HG03457 (cell line): ENCODE measurements at regions not wholly inside any gene's neighbourhood (a gene's known extent, or its start where the extent isn't known, plus 50 kb on each side); places are given as distances from the start of the nearest gene placed in this dataset.

Experiments used
- ATAC-seq: cut with Tn5 transposase; IDR thresholded peaks from one replicate; pipeline ENCODE4 v1.9.1; 2021; ENCODE audit warnings: moderate number of reproducible peaks; ENCODE audit not compliant: unreplicated experiment

DNA sequence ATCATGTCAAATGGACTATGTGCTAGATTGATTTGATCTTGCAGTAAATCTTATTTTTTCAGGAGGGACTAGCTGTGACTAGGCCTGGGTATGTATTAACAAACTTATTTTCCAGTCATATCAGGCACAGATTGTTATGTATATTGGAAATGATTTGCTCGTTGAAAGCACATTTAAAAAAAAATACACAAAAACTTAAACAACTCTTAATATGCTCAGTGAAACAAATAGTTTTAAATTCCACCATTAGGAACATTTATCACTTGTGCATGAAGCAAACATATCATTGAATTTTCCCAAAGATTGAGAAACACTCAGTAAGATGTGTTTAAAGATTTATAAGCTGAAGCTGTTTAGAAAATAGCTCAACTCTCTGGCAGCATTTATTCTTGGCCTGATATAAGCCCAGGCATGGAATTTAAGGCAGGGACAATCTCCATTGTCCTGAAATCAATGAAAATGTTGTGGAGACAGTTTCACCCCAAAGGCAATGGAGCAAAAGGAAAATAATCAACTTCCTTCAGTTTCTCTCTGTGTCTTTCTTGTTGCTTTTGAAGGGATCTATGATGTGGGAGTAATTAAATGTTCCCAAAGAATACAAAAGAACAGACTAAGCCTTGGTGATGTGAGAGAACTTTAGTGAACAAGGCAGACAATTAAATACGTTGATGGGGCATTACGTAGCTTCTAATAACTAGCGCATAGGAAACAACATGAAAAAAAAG lies 250.3 kb downstream of the GPR37 start:
- no peak for ATAC-seq

DNA sequence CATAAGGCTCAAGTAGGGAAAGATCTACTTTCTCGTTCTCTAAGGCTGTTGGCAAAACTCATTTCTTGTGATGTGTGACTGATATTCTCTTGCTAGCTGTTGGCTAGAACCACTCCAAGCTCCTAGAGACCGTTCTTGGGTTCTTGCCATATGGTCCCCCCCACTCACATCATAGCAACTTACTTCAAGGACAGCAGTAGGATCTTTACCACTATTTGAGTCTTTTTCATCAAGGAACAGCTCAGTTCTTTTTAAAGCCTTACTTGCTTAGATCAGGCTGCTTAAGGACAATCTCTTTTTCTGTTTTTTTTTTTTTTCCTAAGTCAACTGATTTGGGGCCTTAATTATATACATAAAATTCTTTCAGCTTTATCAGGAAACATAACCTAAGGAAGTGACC lies 251.1 kb downstream of the GPR37 start:
- no peak for ATAC-seq

DNA sequence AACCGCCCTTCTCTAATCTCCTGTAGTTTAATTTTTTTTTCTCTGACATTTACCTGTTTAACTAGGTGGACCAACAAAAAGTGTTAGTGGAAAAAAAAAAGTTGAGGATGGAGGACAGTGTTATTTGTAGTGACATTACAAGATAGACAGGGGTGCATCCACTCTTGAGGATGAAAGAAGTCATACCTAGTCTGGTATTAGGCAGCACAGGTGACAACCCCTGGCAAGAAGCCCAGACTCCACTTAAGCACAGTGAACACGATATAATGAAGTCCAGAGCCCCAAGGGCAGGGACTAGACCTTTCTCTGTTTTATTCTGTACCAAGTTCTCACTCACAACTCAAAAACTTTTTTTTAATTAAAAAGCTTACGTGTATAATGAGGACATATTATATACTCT lies 268.4 kb downstream of the GPR37 start:
- ATAC-seq, result no peak

DNA sequence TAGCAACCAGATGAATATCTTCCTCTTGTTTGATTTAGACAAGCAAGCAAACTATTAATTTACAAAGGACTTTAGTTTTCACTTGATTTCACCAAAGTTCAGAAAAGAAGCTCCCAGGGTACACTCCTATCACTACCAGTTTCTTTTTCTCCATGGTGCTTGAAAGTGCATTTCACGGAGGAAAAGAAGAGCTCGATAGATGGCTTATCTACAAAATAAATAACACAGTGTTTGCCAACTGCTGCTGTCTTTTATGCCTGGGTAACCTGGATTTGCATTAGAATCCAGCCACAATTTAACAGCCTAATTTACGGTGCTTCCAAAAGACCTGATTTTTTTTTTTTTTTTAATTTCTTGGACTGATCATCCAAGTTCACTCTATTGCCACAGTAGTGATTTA lies 275.7 kb downstream of the GPR37 start:
- no peak for ATAC-seq

DNA sequence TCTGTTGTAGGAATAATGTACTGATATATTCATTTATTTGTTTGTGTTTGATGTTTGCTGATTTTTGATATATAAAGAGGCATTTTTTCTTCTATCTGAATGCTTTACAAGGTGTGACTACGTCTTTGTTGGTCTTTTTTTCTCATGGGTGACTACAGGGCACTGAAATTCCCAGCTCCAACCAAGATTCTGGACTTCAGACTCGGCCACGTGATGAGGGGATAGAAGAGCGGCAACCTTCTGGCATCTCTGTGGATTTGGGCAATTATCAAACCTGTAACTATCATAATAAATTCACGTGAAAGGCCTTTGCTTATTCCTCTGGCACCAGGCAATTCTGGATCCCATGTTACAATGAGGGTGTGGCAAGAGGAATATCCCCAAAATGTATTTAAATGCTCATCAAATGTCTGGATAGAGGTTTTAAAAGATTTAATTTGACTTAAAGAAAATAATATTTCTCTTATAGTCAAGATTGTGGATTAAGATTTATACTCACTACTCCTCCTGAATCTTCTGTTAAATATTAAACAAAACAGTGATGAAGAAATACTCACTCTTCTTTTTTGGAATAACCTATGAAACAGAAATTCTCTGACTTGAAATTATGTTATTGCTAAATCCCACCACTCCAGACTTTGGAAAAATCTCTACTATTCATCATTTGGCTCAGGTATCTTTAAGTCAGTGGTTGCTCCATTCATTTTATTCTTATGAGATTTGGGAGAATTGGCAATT lies 276.3 kb downstream of the GPR37 start:
- ATAC-seq, result no peak

DNA sequence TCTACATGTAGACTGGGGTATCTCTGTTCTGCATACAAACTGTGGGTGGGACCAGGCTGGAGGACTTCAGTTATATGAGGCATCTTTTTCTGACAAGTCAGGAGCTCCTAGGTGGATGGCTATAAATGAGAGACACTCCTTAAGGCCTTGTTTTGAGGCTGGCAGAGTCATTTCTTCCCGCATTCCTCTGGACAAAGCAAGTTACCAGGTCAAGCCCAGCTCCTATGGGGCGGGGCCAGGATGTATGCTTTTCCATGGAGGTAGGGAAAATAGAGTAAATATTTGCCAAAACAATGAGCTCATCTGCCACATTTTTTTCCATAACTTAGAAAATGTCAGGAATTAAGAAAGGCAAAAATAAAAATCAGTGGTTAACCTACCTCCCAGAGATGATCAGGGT lies 283.4 kb downstream of the GPR37 start:
- ATAC-seq, result no peak

DNA sequence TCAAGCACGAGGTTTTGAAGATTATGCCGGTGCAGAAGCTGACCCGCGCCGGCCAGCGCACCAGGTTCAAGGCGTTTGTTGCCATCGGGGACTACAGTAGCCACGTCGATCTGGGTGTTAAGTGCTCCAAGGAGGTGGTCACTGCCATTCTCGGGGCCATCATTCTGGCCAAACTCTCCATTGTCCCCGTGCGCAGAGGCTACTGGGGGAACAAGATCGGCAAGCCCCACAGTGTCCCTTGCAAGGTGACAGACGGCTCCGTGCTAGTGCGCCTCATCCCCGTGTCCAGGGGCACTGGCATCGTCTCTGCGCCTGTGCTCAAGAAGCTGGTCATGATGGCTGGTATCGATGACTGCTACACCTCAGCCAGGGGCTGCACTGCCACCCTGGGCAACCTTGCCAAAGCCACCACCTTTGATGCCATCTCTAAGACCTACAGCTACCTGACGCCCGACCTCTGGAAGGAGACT lies 284.7 kb downstream of the GPR37 start:
- ATAC-seq, result no peak

DNA sequence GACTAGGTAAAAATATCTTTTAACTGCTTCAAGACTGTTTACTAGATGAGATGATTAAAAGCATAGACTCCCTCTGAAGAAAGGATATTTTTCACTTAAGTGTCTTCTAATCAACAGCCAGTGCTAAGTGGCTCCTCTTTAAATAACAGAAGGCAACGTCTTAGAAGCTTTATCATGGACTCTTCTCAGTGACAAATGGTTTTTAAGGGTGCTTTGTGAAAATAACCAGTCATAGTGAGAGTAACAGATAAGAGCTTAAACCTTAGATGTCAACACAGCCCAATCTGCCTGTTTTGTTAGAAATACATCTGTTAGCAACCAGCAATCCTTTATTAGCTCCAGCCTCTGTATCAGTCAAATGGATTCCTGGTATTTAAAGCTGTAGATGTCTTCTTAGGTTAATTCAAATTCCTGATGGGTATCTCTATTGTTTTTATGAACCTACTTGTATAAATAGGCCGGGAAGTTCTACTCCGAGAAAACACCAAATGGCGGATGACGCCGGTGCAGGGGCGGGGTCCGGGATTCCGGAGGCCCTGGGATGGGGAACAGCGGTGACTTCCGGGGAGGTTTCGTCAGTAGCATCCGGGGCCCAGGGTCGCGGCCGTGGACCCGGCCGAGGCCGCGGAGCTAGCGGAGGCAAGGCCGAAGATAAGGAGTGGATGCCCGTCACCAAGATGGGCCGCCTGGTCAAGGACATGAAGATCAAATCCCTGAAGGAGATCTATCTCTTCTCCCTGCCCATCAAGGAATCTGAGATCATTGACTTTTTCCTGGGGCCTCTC lies 285.4 kb downstream of the GPR37 start:
- no peak for ATAC-seq

DNA sequence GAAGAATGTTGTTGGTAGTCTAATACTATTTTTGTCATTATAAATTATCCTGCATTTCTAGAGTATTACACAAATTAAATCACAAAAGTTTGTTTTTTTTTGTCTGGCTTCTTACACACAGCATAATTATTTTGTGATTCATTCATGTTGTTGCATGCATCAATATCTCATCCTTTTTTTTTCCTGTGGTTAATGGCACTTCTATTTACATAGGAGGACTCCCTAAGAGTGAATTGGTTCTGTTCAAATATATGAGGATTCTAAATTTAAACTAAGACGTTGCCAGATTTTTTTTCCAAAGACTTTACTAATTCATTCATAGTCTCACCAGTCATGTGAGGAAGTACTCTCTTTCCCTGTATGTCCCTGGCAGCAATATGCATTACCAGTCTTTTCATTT lies 303.3 kb downstream of the GPR37 start:
- ATAC-seq, result no peak

DNA sequence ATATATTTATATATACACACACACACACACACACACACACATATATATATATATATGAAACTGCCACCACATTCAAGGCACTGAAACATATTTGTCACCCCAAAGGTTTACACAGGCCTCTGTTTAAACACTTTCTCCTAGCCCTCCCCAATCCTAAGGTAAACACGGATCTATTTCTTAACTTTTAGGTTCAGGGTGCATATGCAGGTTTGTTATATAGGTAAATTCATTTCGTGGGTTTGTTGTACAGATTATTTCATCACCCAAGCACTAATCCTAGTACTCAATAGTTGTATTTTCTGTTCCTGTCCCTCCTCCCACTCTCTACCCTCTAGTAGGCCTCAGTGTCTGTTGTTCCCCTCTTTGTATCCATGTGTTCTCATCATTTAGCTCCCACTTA lies 305.0 kb downstream of the GPR37 start:
- no peak for ATAC-seq

DNA sequence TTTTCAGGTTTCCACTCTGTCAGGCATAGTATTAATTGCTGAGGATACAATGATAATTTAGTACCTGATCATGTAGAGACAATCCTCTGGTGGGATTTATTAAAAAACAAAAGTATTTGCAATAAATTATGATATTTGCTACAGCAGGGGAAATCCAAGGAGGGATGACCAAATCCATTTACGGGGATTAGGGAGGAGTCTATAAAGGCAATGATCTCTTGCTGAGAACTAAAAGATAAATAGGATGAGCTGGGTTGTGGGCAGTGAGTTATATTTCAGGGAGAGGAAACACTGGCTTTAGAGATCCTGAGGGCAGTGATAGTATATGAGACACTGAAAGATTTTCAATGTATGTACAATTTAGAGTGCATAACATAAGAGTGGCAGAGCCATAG lies 305.5 kb downstream of the GPR37 start:
- ATAC-seq, result no peak

DNA sequence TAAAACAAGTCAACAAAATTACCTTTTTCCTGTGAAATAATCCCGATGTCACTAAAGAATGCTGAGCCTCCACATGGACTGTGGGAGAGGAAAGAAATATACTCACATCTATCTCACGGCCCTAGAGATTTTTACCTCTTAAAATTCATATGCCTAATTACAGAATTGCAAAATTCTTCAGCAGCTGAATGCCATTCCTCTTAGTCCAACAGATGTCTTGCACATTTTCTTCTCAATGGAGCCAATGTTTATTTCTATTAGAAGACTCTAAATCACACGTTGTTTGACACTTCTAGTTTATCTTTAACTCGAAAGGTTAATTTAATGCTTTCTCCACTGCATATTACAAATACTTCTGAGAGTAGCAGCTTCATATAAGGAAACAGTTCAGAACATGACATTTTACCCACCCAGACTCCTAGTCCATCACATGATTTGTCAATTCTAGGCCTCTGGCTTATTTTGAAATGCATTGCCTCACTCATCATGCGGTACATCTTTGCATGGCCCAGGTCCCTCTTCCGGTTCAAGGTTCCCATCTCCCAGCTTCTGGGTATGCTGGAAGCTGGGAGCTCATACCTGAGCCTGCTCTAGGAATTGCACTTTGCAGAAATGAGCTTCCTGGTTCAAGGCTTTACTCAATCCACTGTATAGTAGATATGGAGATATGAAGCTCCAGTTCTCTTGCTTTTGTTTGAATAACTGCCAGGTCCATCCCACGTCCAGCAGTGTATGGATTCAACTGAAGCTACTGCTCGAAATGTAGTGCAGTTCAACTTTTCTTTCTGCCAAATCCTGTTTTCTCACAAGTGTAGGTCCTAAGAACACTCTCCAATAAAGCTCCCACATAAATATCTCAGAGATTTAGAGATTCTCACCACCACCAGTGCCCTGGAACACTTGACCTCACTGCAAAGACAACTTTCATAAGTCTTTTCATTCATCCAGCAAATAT lies 306.2 kb downstream of the GPR37 start:
- no peak for ATAC-seq

DNA sequence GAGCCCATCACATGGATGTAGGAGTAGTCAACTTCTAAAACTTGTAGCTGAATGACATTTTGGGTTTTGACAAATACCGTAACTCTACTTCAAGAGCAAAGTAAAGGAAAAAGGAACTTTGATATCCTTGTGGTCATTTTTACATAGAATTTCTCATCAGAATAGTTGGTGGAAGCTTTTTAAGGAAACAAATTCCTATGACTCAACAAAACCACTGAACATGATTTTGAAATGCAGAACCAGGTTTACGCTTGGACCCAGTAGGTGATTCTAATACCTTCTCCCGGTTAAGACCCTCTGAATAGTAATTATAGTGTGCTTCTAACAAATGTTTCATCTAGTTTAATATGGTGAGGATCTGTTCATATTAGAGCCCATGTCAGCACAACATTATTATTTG lies 307.8 kb downstream of the GPR37 start:
- no peak for ATAC-seq

DNA sequence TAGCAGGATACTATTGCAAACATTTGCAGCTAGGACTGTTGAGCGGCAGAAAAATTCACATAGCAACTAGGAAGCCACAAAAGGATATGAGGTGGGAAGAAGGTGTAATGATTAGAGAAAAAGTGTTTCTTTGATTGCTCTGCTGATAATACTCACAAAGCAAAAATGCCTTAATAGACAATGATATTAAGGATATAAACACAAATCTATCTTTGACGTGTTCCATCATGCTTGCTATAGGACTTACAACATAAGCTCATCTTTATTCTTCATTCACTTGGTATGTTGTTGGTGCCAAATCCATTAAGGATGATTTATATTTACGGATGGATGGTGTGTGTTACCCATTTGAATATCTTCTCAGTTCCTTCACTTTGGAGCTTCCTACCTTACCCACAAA lies 309.3 kb downstream of the GPR37 start:
- no peak for ATAC-seq

DNA sequence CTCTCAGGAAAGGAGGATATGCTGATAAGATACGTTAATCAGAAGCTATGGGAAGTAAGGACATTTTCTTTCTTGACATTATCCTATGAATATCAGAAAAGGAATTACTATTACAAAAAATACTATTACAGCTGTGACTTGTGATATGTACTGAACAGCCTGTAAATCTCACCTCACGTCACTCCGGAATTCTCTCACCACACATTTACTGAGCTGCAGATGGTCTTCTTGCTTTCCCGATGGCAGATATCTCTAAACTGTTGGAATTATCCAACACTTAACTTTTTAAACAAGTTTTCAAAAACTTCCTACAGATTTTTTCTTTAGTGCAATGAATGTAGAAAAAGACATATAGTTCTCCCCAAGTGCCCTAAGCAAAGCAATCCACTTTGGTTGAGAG lies 313.4 kb downstream of the GPR37 start:
- ATAC-seq, result no peak

DNA sequence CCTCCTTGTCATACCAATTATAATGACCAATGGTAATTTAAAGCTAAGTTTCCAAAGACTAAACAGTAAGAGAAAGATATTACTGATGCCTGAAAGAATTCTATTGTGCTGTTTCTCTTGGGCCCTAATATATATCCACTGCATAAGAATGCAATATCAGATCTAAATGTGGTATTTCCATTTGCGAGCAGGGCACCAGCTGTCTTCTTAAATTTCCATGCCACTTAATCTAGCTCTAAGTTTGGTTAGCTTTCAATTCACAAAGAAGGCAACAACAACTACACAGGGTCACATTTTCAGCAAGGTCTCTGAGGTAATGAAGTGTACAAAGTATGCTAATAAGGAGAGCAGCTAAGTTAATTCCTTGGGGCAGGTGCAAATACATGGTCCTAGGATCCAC lies 315.7 kb downstream of the GPR37 start:
- ATAC-seq, result no peak

DNA sequence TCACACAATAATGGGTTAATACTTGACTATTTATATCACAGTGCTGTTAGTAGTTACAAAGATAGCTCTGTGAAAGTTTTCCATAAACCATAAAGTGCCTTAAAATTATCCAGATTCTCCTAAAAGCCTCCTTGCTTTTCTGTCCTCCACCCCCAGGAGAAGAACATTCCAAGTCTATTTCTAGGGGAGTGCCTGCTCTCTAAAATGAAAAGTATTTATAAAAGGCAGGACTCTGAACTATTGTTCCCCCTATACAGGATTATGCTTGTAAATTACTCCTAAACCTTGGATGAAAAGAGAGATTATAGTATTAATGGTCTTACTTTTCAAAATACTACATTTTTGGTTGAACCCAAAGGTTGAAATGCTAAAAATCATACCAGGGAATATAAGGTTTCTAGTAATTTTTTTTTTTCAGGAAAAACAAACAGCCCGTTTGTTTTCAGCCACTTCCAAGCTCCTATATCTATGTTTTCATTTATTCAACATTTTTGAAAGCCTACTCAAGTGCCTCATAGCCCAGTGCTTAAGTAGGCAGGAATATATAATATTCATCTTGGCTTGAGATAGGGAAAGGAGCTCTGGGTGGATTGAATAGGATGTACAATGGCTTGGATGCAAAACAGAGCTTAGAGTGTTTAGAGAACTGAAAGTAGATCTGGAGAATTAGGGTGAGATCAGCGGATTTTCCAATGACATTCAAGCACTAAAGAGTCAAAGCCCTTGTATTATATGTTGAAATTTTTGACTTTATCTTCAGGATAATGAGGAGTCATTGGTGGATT lies 320.7 kb downstream of the GPR37 start:
- ATAC-seq, result no peak

DNA sequence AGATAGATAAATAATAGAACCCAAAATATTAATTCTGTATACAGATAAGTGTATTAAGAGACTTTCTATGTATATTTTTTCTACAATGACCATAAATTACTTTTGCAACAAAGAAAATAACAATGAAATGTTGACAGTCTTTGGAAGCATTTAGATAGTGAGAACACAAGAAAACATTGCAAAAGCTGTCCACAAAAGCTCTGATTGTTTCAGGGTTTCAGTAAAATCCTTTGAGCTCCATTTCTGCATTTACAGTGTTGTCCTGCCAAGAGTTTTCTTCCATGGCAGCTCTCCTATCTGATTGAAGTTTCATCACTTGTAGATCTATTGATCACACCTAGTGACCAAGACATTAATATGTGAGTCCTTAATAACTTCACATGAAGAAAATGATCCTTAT lies 321.8 kb downstream of the GPR37 start:
- ATAC-seq, result no peak

DNA sequence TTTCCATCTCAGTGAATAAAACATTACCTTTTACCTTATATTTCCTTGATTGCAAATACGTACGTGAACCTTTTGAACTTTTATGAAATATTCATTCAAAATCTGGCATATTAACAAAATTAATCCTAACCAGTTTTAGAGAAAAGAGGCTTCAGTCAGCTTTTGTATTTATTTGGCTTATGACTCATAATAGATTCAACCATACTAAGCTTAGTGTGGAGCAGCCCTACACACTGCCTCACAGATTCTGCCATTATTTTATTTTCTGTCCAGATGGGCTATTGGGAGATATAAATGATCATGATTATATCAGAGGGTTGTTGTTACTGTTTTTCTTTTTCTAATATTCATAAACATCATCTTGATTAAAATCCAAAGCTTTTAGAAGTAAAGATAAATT lies 325.5 kb downstream of the GPR37 start:
- ATAC-seq, result no peak

DNA sequence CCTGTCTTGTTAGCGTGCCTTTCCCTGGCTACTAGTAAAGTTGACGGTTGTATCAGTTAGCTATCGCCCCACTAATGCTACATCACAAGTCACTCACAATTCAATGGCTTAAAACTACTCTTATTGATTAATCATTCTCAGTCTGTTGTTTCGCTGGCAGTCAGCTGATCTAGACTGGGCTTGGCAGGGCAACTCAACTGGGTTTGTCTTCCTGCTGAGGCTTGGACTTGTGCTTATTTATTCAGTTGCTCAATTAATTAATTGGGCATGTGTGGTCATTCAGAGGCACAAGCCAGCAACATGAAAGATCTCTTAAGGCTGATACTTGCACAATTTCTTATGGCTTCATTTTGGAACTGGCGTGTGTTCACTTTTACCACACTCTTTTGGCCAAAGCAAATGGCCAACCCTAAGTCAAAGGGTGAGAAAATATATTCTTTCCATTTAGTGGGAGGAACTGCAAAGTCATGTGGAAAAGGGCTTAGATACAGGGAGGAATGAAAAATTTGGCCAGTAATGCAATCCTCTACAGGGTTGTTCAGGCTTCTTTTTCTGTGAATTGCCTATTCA lies 333.5 kb downstream of the GPR37 start:
- no peak for ATAC-seq
